ENCODE measurements at regions not wholly inside any gene's neighbourhood (a gene's known extent, or its start where the extent isn't known, plus 50 kb on each side); places are given as distances from the start of the nearest gene placed in this dataset.

GRCh38 chr2:5538772-5539171, 153.4 kb upstream of the SOX11 start:
- no peak for DNase-seq
- H3K27me3 ChIP-seq: no peaks in the 10 kb centered on the region
- no peak for TF ChIP-seq CTCF (IDR thresholded peaks at IDR 0.05)
- no peak for FAIRE-seq
- WGBS, 2 donors: 75 to 82% methylated on average over 8 of the region's 8 CpGs
- no peaks in the 10 kb centered on the region for H3K4me1 ChIP-seq
- no peak overlapping the region for H3K27ac ChIP-seq
- ATAC-seq: no peak
- no peaks in the 10 kb centered on the region for H3K9me3 ChIP-seq
- no peak overlapping the region for H3K4me3 ChIP-seq
- H3K36me3 ChIP-seq: no peaks in the 10 kb centered on the region
- intact Hi-C loops (cut with DNase I): no loop called here

- ATAC-seq: no peak
- FAIRE-seq: no peak
- no peaks in the 10 kb centered on the region for H3K27me3 ChIP-seq
- intact Hi-C loops (cut with DNase I): no loop called here
- H3K4me1 ChIP-seq: no peaks in the 10 kb centered on the region
- no peak overlapping the region for H3K4me3 ChIP-seq
- H3K36me3 ChIP-seq: no peaks in the 10 kb centered on the region
- WGBS, 2 donors: 31 to 33% methylated on average over 18 of the region's 18 CpGs
- no peak for TF ChIP-seq CTCF (IDR thresholded peaks at IDR 0.05)
- H3K9me3 ChIP-seq: no peaks in the 10 kb centered on the region
- DNase-seq: no peak
- no peak overlapping the region for H3K27ac ChIP-seq
Observed at GRCh38 chr2:5539282-5540165, 152.7 kb upstream of the SOX11 start.

GRCh38 chr2:5540856-5541255, 151.3 kb upstream of the SOX11 start:
- Histone ChIP-seq H3K9me3 (no peaks in the 10 kb centered on the region), H3K4me1 (no peaks in the 10 kb centered on the region), H3K4me3 (no peak overlapping the region), H3K36me3 (no peaks in the 10 kb centered on the region), H3K27ac (no peak overlapping the region), H3K27me3 (no peaks in the 10 kb centered on the region)
- WGBS, 2 donors: 46 to 48% methylated on average over 5 of the region's 5 CpGs
- ATAC-seq: no peak
- DNase-seq: no peak
- TF ChIP-seq CTCF (IDR thresholded peaks at IDR 0.05): no peak
- FAIRE-seq: no peak
- intact Hi-C loops (cut with DNase I): no loop called here

GRCh38 chr2:5544205-5544786, 147.9 kb upstream of the SOX11 start:
- no peak overlapping the region for H3K27ac ChIP-seq
- H3K4me3 ChIP-seq: no peak overlapping the region
- no peaks in the 10 kb centered on the region for H3K36me3 ChIP-seq
- no peaks in the 10 kb centered on the region for H3K27me3 ChIP-seq
- 70 to 84% methylated on average over 5 of the region's 5 CpGs for WGBS, 2 donors
- intact Hi-C loops (cut with DNase I): no loop called here
- H3K4me1 ChIP-seq: no peaks in the 10 kb centered on the region
- no peak for TF ChIP-seq CTCF (IDR thresholded peaks at IDR 0.05)
- no peaks in the 10 kb centered on the region for H3K9me3 ChIP-seq
- FAIRE-seq: no peak
- no peak for ATAC-seq
- no peak for DNase-seq

- WGBS, 2 donors: 65 to 87% methylated on average over 1 of the region's 1 CpG
- intact Hi-C loops (cut with DNase I): no loop called here
- Histone ChIP-seq H3K4me3 (no peak overlapping the region), H3K36me3 (no peaks in the 10 kb centered on the region), H3K4me1 (no peaks in the 10 kb centered on the region), H3K27me3 (no peaks in the 10 kb centered on the region), H3K9me3 (no peaks in the 10 kb centered on the region), H3K27ac (no peak overlapping the region)
- ATAC-seq (no peak), FAIRE-seq (no peak), DNase-seq (no peak)
- TF ChIP-seq CTCF (IDR thresholded peaks at IDR 0.05): no peak
Observed at GRCh38 chr2:5546181-5546580, 146.0 kb upstream of the SOX11 start.

Measured in pancreas (tissue), 10 donors.